ENCODE measurements at regions not wholly inside any gene's neighbourhood (a gene's known extent, or its start where the extent isn't known, plus 50 kb on each side); places are given as distances from the start of the nearest gene placed in this dataset.
A peak's percentile ranks its signal among the peaks of the same experiment; 100 is the strongest.

- peak; percentile 72 for DNase-seq (ENCODE audit: low spot score)
- Mint-ChIP-seq H3K27ac (no peak overlapping the region), H3K4me3 (no peak overlapping the region), H3K36me3 (no peaks in the 10 kb centered on the region), H3K9me3 (peaks cover 17% of the 10 kb centered on the region), H3K27me3 (ENCODE audit: insufficient read depth, low read depth) (peaks cover 2% of the 10 kb centered on the region), H3K4me1 (no peaks in the 10 kb centered on the region)
- Histone ChIP-seq H3F3A (ENCODE audit: low read depth) (no peaks in the 10 kb centered on the region), H3K4me2 (no peak overlapping the region), H3K4me1 (no peaks in the 10 kb centered on the region), H3K27me3 (no peaks in the 10 kb centered on the region), H3K9me3 (ENCODE audit: low read depth) (peaks cover 6% of the 10 kb centered on the region), H3K9ac (no peak overlapping the region), H3K79me2 (ENCODE audit: low read depth) (no peaks in the 10 kb centered on the region), H3K27ac (no peak overlapping the region), H3K4me3 (no peak overlapping the region), H2AFZ (replicated peaks) (peak overlapping the region; percentile 77), H3K36me3 (no peaks in the 10 kb centered on the region), H4K20me1 (ENCODE audit: low read depth) (no peaks in the 10 kb centered on the region)
- TF ChIP-seq EZH2 (IDR thresholded peaks at IDR 0.05), result no peak
- TF ChIP-seq, protein P1, sequence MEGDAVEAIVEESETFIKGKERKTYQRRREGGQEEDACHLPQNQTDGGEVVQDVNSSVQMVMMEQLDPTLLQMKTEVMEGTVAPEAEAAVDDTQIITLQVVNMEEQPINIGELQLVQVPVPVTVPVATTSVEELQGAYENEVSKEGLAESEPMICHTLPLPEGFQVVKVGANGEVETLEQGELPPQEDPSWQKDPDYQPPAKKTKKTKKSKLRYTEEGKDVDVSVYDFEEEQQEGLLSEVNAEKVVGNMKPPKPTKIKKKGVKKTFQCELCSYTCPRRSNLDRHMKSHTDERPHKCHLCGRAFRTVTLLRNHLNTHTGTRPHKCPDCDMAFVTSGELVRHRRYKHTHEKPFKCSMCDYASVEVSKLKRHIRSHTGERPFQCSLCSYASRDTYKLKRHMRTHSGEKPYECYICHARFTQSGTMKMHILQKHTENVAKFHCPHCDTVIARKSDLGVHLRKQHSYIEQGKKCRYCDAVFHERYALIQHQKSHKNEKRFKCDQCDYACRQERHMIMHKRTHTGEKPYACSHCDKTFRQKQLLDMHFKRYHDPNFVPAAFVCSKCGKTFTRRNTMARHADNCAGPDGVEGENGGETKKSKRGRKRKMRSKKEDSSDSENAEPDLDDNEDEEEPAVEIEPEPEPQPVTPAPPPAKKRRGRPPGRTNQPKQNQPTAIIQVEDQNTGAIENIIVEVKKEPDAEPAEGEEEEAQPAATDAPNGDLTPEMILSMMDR (IDR thresholded peaks at IDR 0.05), result peak; percentile 80
Measured at GRCh38 chr11:79708319-79708932, 267.6 kb upstream of the TENM4 start.

- Histone ChIP-seq H4K20me1 (ENCODE audit: low read depth) (no peaks in the 10 kb centered on the region), H3K79me2 (ENCODE audit: low read depth) (no peaks in the 10 kb centered on the region), H3K9me3 (ENCODE audit: low read depth) (peaks cover 3% of the 10 kb centered on the region), H3F3A (ENCODE audit: low read depth) (no peaks in the 10 kb centered on the region), H3K36me3 (no peaks in the 10 kb centered on the region), H3K27ac (no peak overlapping the region), H2AFZ (replicated peaks) (no peak overlapping the region), H3K27me3 (no peaks in the 10 kb centered on the region), H3K9ac (no peak overlapping the region), H3K4me1 (no peaks in the 10 kb centered on the region), H3K4me2 (no peak overlapping the region), H3K4me3 (no peak overlapping the region)
- no peak for DNase-seq (ENCODE audit: low spot score)
- H3K9me3 Mint-ChIP-seq, result peaks cover 22% of the 10 kb centered on the region
- H3K27me3 Mint-ChIP-seq (ENCODE audit: insufficient read depth, low read depth), result peaks cover 4% of the 10 kb centered on the region
- H3K4me3 Mint-ChIP-seq, result no peak overlapping the region
- no peaks in the 10 kb centered on the region for H3K4me1 Mint-ChIP-seq
- no peak for TF ChIP-seq EZH2phosphoT487 (IDR thresholded peaks at IDR 0.05)
- no peak for TF ChIP-seq EZH2 (IDR thresholded peaks at IDR 0.05)
- TF ChIP-seq, protein P1 (IDR thresholded peaks at IDR 0.05), result no peak
- no peaks in the 10 kb centered on the region for H3K36me3 Mint-ChIP-seq
- no peak overlapping the region for H3K27ac Mint-ChIP-seq
Measured at GRCh38 chr11:79705648-79706047, 264.8 kb upstream of the TENM4 start.

DNA sequence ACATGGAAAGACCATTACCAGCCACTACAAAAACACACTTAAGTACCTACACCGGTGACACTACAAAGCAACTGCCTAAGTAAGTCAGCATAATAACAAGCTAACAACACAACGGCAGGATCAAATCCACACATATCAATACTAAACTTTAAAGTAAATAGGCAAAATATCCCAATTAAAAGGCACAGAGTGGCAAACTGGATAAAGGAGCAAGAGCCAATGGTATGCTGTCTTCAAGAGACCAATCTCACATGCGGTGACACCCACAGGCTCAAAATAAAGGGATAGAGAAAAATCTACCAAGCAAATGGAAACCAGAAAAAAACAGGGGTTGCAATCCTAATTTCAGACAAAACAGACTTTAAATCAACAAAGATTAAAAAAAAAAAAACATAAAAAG is 261.5 kb upstream of the TENM4 start:
- peaks cover 26% of the 10 kb centered on the region for H3K9me3 Mint-ChIP-seq
- no peak overlapping the region for H3K4me3 ChIP-seq
- H2AFZ ChIP-seq (replicated peaks), result no peak overlapping the region
- H3K36me3 ChIP-seq, result no peaks in the 10 kb centered on the region
- no peak overlapping the region for H3K27ac ChIP-seq
- H3K4me1 ChIP-seq, result no peaks in the 10 kb centered on the region
- H3F3A ChIP-seq (ENCODE audit: low read depth), result no peaks in the 10 kb centered on the region
- no peaks in the 10 kb centered on the region for H3K27me3 ChIP-seq
- TF ChIP-seq, protein P1 (IDR thresholded peaks at IDR 0.05), result no peak
- TF ChIP-seq EZH2phosphoT487 (IDR thresholded peaks at IDR 0.05) (no peak), EZH2 (IDR thresholded peaks at IDR 0.05) (no peak)
- no peaks in the 10 kb centered on the region for H3K4me1 Mint-ChIP-seq
- H3K27me3 Mint-ChIP-seq (ENCODE audit: insufficient read depth, low read depth), result peaks cover 4% of the 10 kb centered on the region
- no peak for DNase-seq (ENCODE audit: low spot score)
- no peak overlapping the region for H3K4me2 ChIP-seq
- no peak overlapping the region for H3K4me3 Mint-ChIP-seq
- H4K20me1 ChIP-seq (ENCODE audit: low read depth), result no peaks in the 10 kb centered on the region
- no peak overlapping the region for H3K27ac Mint-ChIP-seq
- H3K36me3 Mint-ChIP-seq, result peaks cover 2% of the 10 kb centered on the region
- H3K9me3 ChIP-seq (ENCODE audit: low read depth), result peaks cover 3% of the 10 kb centered on the region
- H3K9ac ChIP-seq, result no peak overlapping the region
- H3K79me2 ChIP-seq (ENCODE audit: low read depth), result no peaks in the 10 kb centered on the region

Measured in neural progenitor cell (in vitro differentiated cells).